ENCODE measurements at regions not wholly inside any gene's neighbourhood (a gene's known extent, or its start where the extent isn't known, plus 50 kb on each side); places are given as distances from the start of the nearest gene placed in this dataset.

GRCh38 chr16:6076631-6077030 lies 979.0 kb upstream of the EEF2KMT start:
- TF ChIP-seq EZH2 (IDR thresholded peaks at IDR 0.05) (no peak), POLR2AphosphoS5 (IDR thresholded peaks at IDR 0.05; ENCODE audit: borderline replicate concordance, low read depth, low read length) (no peak), FOXP2 (optimal IDR thresholded peaks at IDR 0.05; ENCODE audit: control extremely low read depth, extremely low read length, insufficient read depth) (no peak)

All from SK-N-MC (cell line).